ENCODE measurements at regions not wholly inside any gene's neighbourhood (a gene's known extent, or its start where the extent isn't known, plus 50 kb on each side); places are given as distances from the start of the nearest gene placed in this dataset.

GRCh38 chr2:16958266-16958665 is 292.6 kb upstream of the CYRIA start:
- no peak for DNase-seq (ENCODE audit: low read depth)
- no peak overlapping the region for H3K4me3 ChIP-seq (ENCODE audit: low read depth, low read length)
- TF ChIP-seq, protein P1, sequence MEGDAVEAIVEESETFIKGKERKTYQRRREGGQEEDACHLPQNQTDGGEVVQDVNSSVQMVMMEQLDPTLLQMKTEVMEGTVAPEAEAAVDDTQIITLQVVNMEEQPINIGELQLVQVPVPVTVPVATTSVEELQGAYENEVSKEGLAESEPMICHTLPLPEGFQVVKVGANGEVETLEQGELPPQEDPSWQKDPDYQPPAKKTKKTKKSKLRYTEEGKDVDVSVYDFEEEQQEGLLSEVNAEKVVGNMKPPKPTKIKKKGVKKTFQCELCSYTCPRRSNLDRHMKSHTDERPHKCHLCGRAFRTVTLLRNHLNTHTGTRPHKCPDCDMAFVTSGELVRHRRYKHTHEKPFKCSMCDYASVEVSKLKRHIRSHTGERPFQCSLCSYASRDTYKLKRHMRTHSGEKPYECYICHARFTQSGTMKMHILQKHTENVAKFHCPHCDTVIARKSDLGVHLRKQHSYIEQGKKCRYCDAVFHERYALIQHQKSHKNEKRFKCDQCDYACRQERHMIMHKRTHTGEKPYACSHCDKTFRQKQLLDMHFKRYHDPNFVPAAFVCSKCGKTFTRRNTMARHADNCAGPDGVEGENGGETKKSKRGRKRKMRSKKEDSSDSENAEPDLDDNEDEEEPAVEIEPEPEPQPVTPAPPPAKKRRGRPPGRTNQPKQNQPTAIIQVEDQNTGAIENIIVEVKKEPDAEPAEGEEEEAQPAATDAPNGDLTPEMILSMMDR (IDR thresholded peaks at IDR 0.05; ENCODE audit: insufficient read depth, low read depth, low read length): no peak

DNA sequence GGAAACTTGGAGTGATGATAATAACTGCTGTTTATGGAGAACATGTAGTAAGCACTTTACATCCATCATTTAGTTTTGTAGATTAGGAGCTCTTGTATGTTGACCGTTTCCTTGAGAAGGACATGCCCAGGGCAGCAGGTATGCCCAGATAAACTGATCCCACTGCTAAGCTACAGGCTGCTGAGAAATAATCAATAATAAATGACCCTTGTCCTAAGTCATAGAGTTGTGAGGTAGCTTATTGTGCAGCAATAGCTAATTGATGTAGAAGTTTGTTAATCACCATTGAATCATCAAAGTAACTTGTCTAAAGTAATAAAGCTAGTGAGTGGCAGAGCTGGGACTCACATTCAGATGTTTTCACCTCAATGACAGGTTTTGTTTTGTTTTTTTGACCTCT is 287.2 kb upstream of the CYRIA start:
- DNase-seq (ENCODE audit: low read depth): no peak
- TF ChIP-seq, protein P1 (IDR thresholded peaks at IDR 0.05; ENCODE audit: insufficient read depth, low read depth, low read length): no peak
- H3K4me3 ChIP-seq (ENCODE audit: low read depth, low read length): no peak overlapping the region

- no peak overlapping the region for H3K4me3 ChIP-seq (ENCODE audit: low read depth, low read length)
- no peak for DNase-seq (ENCODE audit: low read depth)
- TF ChIP-seq, protein P1 (IDR thresholded peaks at IDR 0.05; ENCODE audit: insufficient read depth, low read depth, low read length): no peak
Measured at GRCh38 chr2:16952368-16952767, 286.7 kb upstream of the CYRIA start.

- TF ChIP-seq, protein P1 (IDR thresholded peaks at IDR 0.05; ENCODE audit: insufficient read depth, low read depth, low read length): no peak
- H3K4me3 ChIP-seq (ENCODE audit: low read depth, low read length): no peak overlapping the region
- DNase-seq (ENCODE audit: low read depth): no peak
Measured at GRCh38 chr2:16950436-16950835, 284.8 kb upstream of the CYRIA start.

DNA sequence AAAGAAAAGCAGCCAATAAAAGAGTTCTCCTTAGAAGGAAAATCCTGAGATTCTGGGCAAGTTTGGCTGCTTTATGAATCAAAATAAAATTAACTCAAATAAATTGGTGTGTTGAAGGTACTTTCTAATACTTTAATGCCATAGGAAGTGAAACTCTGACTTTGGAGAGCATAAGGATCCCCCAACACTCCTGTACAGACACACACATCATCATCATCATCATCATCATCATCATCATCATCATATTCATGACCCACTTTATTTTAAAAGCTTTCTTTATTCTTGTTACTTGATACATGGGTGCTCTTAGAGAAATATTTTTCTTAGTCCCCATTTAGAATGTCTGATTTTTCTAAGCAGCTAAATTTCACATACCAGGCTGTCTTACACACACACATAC is 283.1 kb upstream of the CYRIA start:
- DNase-seq (ENCODE audit: low read depth): no peak
- no peak overlapping the region for H3K4me3 ChIP-seq (ENCODE audit: low read depth, low read length)
- TF ChIP-seq, protein P1 (IDR thresholded peaks at IDR 0.05; ENCODE audit: insufficient read depth, low read depth, low read length): no peak

- H3K4me3 ChIP-seq (ENCODE audit: low read depth, low read length): no peak overlapping the region
- no peak for DNase-seq (ENCODE audit: low read depth)
- TF ChIP-seq, protein P1 (IDR thresholded peaks at IDR 0.05; ENCODE audit: insufficient read depth, low read depth, low read length): no peak
Measured at GRCh38 chr2:16948053-16948452, 282.4 kb upstream of the CYRIA start.

DNA sequence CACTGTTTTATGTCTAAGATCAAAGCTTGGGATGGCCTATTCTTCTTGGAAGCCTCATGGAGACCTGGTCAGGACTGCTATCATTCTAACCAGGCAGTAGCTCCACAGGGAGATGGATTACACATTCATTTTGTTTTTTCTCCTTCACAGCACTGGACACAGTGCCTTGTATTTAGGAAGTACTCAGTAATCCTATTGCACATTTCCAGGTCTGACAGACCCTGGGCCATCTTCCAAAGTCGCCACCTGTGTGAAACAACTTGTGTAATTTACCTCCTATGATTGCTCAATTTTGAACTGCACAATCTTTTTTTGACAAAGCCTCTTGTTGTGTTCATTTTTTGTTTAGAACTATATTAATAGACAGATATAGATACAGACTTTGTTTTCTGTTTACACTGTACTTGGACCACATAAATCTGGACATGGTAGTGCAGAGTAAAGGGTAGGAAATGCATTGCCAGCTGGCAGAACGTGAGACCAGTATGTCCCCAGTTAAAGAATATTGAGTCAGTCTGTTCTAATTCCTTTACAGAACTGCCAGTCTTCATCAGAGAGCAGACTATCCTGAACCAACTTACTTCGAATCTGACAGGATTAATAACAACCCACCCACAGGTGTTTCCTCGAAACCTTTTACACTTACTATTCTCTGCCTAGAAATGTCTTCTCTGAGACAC is 277.8 kb upstream of the CYRIA start:
- TF ChIP-seq, protein P1 (IDR thresholded peaks at IDR 0.05; ENCODE audit: insufficient read depth, low read depth, low read length): no peak
- no peak for DNase-seq (ENCODE audit: low read depth)
- H3K4me3 ChIP-seq (ENCODE audit: low read depth, low read length): no peak overlapping the region

All from fibroblast of villous mesenchyme (primary cell).